Lower leg skin (tissue), 3 donors: ENCODE measurements at regions not wholly inside any gene's neighbourhood (a gene's known extent, or its start where the extent isn't known, plus 50 kb on each side); places are given as distances from the start of the nearest gene placed in this dataset.

ENCODE experiments used
- POLR2A ChIP-seq, 2 donors: fragments of 450-650 bp; IDR thresholded peaks; one replicate each; pipeline ENCODE4 v1.6.1; 2016 to 2017; ENCODE audit warnings: antibody characterized with exemption in 2 of 2, mild to moderate bottlenecking in 1 of 2, moderate library complexity in 1 of 2
- TF ChIP-seq, protein P1 (sequence below), 3 donors: fragments of 450-650 bp; IDR thresholded peaks; one replicate each; pipeline ENCODE4 v1.5.1; 2016; ENCODE audit warnings: antibody characterized with exemption in 3 of 3, mild to moderate bottlenecking in 3 of 3, moderate library complexity in 2 of 3

GRCh38 chr2:21268197-21268877 lies 144.6 kb downstream of the TDRD15 start:
- TF ChIP-seq, protein P1, sequence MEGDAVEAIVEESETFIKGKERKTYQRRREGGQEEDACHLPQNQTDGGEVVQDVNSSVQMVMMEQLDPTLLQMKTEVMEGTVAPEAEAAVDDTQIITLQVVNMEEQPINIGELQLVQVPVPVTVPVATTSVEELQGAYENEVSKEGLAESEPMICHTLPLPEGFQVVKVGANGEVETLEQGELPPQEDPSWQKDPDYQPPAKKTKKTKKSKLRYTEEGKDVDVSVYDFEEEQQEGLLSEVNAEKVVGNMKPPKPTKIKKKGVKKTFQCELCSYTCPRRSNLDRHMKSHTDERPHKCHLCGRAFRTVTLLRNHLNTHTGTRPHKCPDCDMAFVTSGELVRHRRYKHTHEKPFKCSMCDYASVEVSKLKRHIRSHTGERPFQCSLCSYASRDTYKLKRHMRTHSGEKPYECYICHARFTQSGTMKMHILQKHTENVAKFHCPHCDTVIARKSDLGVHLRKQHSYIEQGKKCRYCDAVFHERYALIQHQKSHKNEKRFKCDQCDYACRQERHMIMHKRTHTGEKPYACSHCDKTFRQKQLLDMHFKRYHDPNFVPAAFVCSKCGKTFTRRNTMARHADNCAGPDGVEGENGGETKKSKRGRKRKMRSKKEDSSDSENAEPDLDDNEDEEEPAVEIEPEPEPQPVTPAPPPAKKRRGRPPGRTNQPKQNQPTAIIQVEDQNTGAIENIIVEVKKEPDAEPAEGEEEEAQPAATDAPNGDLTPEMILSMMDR (IDR thresholded peaks at IDR 0.05): no peak
- TF ChIP-seq POLR2A (IDR thresholded peaks at IDR 0.05): no peak
